Epidermal melanocyte (primary cell): ENCODE measurements at regions not wholly inside any gene's neighbourhood (a gene's known extent, or its start where the extent isn't known, plus 50 kb on each side); places are given as distances from the start of the nearest gene placed in this dataset.

Source experiments
- DNase-seq: peaks from one replicate; pipeline ENCODE4 v3.0.0; 2011; ENCODE audit warnings: low spot score; ENCODE audit not compliant: insufficient read length

DNA sequence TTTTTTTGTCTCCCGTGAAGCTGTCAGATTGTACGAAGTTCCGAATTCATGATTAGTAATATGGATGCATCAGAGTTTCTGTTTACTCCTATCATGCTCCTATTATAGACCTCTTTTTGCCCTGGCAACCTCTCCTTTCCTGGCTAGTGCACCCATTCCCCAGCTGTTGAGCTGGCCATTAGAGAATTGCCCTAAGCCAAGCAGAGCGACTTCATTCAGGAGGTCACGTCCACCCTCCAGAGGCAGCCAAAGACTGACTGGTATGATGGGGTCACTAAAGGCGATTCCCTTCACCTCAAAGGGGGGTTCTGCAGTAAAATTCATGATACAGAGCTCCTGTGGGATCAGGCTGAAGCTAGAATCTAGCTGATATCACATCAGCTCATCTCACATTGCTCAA is 351.9 kb downstream of the BTBD3 start:
- DNase-seq: no peak

DNA sequence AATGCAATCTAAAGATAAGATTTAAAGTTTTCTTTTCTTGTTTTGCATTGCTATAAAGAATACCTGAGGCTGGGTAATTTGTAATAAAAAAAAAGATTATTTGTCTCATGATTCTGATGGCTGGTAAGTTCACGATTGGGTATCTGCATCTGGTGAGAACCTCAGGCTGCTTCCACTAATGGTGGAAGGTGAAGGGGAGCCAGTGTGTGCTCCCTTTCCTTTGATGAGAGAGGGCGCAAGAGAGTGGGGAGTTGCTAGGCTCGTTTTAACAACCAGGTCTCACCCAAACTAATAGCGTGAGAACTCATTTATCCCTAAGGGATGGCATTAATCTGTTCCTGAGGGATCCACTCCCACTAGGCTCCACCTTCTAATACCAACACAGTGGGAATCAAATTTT is 353.2 kb downstream of the BTBD3 start:
- no peak for DNase-seq

DNA sequence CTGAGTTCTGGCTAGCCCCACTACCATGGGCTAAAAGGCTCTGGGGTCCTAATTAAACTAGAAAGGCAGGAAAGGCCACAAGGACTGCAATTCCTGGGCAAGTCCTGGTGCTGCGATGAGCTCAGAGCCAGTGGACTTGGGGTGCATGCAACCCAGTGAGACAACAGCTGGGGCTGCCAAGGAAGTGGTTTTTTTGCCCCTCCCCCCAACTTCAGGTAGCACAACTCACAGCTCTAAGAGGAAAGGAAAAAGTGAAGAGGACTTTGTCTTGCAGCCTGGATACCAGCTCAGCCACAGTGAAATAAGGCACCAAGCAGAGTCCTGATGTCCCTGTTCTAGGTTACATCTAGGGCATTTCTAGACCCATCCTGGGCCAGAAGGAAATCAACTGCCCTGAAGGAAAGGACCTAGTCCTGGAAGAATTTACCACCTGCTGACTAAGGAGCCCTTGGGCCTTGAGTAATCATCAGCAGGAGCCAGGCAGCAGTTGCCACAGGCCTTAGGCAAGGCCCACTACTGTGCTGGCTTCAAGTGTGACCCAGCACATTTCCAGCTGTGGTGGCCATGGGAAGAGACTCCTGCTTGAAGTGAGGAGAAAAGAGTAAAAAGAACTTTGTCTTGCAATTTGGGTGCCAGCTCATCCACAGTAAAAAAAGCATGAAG is 358.4 kb downstream of the BTBD3 start:
- DNase-seq: no peak

DNA sequence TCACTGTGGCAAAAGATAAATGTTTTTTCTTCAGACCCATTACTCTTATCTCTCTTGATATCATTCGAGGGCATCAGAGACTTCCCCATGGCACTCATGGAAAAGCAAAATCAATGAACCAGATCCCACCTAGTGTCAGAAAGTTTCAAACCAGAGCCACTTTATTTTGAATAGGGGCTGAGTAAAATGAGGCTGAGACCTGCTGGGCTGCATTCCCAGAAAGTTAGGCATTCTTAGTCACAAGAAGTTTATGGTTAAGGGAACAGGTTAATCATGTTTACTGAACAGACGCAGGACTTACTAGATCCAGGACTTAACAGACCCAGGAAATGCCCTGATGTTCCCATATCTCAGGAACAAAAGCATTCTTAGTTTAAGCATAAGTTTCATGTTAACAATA is 369.9 kb downstream of the BTBD3 start:
- no peak for DNase-seq

GRCh38 chr20:12289465-12289864 is 371.8 kb downstream of the BTBD3 start:
- DNase-seq: no peak

DNA sequence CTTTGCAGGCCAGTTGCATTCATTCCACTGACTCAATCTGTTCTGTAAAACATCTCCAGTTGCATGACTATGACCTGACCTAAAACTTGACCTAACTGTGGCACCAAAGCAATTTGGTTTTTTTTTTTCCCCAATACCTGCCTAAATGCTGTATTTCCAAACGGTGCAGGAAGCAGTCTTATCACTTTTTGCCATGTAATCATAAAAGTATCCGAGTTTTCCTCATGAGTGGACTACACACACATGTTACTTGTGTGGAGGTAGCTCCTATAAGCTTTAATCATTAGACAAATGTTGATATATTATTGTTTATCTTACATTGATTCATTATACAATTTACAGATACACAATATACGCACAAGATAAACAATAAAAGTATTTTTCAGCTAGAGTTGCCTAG is 373.7 kb downstream of the BTBD3 start:
- no peak for DNase-seq

DNA sequence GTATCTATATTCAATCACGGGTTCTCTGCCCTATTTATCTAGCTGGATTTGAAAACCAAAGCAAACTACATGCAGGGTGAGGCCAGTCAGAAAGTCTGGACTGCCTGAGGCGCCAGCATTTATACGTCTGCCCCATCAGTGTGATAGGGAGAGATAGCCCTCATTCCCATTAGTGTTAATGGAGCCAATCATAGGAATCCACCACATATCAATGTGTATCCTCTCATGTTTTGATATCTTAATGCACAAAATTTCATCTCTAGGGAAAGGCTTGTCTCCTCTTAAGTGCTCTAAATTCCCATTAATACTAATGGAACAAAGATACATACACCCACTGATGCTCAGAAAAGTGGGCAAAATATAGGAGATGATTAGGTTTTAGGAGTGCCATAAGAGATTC is 376.2 kb downstream of the BTBD3 start:
- DNase-seq: no peak

GRCh38 chr20:12294678-12295077 is 377.0 kb downstream of the BTBD3 start:
- DNase-seq: no peak

GRCh38 chr20:12305188-12305950 is 387.7 kb downstream of the BTBD3 start:
- no peak for DNase-seq

DNA sequence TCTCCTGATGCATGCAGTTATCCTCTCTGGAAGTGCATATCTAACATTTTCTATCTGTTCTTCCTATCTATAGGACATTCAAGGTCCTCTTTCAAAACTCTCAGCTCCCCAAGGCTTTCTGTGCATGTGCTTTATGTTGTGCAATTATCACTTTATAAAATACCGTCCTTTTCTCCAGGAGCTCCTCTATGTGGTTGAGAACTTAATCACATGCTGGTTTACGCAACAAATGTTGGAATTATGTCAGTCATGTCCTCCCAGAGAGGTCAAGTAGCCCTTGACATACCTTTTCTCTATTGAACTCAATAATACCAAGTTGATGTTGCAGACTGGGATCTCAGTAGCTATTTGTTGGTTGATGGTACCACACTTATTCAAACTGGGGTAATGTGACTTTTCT is 388.4 kb downstream of the BTBD3 start:
- no peak for DNase-seq

DNA sequence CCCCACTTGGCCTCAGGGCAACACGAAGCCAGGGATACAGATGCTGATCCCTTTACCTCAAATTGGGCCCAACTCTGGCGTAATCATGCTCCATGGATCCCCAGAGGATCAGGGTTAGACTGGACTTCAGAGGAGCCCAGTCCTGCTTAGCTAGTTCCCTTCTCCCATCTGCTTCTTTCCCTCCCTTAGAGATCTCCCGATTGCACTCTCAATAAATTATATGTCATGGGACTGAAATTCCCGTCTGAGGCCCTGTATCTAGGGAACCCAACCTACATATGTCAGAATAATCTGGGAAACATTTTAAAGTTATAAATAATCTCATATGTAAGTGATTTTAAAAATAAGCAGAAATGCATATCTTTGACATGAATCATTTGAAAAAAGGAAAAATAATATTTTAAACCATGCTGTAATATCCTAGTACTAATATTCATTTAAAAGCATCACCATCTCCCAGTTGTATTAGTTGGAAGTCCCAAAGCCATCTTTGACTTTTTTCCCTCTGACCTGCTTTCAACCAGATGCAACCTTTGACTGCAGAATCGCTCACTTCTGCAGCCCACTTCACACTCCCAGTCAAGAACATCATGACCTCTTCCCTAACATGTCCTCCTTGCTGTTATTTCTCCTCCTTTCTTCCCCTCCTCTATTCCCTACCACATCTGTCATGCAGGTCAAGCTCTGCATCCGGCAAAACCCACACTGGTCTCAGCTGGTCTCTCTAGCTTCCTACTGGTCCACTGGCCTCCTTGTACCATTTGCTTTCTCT is 393.6 kb downstream of the BTBD3 start:
- no peak for DNase-seq

- no peak for DNase-seq
Observed at GRCh38 chr20:12315652-12316051, 398.0 kb downstream of the BTBD3 start.

DNA sequence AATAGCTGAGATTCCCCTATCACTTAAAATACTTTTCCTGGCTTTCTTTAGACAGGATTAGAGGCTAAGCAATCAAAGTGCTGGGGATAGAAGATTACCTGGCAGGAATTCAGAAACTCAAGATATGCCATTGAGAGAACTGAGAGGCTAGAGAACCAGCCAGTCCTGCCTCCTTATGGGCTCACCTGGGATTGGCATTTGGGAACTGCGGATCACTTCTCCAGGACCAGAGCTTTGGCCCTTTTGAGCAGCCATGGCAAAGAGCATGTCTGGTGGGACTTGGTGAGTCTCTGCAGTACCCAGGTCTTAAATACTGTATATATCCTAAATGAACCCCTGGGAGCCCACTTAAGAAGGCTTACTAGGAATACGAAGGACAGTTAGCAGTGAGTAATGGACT is 399.1 kb downstream of the BTBD3 start:
- no peak for DNase-seq

DNA sequence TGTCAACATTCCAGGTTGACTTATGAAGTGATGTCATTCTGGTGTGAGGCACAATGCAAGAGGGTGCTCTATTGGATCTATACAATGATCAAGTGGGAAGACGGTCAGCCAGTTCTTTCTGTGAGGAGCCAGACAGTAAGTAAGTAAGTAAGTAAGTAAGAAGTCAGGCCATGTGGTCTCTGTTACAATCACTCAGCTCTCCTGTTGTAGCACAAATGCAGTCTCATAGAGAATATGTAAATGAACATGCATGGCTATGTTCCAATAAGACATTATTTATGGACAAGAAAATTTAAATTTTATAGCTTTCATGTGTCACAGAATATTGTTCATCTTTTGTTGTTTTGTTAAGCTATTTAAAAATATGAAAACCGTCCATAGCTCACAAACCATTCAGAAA is 399.7 kb downstream of the BTBD3 start:
- DNase-seq: no peak

- DNase-seq: peak; percentile 45
Observed at GRCh38 chr20:12318043-12318442, 400.4 kb downstream of the BTBD3 start.

- no peak for DNase-seq
Observed at GRCh38 chr20:12321736-12322135, 404.0 kb downstream of the BTBD3 start.

GRCh38 chr20:12327205-12327604 is 409.5 kb downstream of the BTBD3 start:
- no peak for DNase-seq

- no peak for DNase-seq
Observed at GRCh38 chr20:12331236-12331635, 413.5 kb downstream of the BTBD3 start.

DNA sequence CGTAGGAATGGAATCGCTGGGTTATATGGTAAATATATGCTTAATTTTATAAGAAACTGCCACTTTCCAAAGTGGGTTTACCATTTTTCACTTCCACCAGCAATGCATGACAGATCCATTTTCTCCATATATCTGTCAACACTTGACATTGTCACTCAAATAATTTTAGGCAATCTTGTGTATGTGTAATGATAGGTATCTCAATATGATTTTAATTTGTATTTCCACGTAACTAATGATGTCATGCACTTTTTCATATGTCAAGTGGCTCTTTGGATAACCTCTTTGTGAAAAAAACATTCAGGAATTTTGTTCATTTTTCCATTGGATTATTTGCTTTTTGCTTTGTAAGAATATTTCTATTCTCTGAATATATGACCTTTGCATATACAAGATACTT is 419.9 kb downstream of the BTBD3 start:
- DNase-seq: no peak

DNA sequence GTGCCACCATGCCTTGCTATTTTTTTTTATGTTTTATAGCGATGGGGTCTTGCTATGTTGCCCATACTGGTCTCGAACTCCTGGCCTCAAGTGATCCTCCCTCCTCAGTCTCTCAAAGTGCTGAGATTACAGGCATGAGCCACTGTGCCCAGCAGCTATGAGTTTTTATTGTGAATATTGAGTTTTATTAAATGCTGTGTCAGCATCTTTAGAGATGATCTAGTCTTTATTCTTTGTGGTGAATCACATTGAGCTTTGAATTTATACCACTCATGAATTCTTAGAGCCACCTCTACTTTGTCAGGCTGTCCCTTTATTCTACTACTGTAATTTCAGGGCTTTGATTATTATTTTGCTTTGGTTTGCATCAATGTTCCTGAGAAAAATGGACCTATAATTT is 428.3 kb downstream of the BTBD3 start:
- DNase-seq: no peak

DNA sequence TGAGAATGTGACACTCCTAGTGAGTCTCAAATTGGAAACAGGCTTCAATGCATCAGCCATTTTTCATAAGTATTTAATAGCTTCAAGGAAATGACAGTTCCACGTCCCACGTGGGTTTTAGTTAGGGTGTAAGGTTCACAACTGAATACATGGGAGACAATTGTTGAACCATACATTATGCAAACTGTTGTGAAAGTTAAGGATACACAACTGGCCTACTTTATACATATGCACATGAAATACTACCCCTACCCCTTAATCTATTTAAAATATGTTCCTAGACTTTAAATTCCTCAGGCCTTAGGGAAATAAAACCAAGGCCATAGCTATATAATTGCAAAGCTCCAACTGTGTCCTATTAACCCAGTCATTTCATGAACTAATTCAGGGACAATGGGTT is 436.1 kb downstream of the BTBD3 start:
- DNase-seq: no peak

GRCh38 chr20:12354725-12355124 is 437.0 kb downstream of the BTBD3 start:
- DNase-seq: no peak
